SU-DHL-6 (cell line): ENCODE measurements at regions not wholly inside any gene's neighbourhood (a gene's known extent, or its start where the extent isn't known, plus 50 kb on each side); places are given as distances from the start of the nearest gene placed in this dataset.

Experiments used
- H2AFZ ChIP-seq: fragments of 200-600 bp; sonication (generic); 2 replicates; pipeline ENCODE4 v1.6.1; 2014; ENCODE audit warnings: low read depth, mild to moderate bottlenecking, moderate library complexity, mixed read lengths, antibody characterized with exemption, low read length; ENCODE audit not compliant: severe bottlenecking
- H3F3A ChIP-seq: fragments of 200-600 bp; shearing (Covaris generic); 2 replicates; pipeline ENCODE4 v1.6.0; 2016; ENCODE audit warnings: antibody characterized with exemption, mild to moderate bottlenecking; ENCODE audit not compliant: insufficient read depth
- H3K27ac ChIP-seq: fragments of 200-600 bp; sonication (generic); 2 replicates; pipeline ENCODE4 v1.5.1; 2016; ENCODE audit warnings: low read depth, mild to moderate bottlenecking, low read length, moderate library complexity, mixed read lengths
- H3K27me3 ChIP-seq: fragments of 200-600 bp; sonication (generic), shearing (Covaris generic); 2 replicates; pipeline ENCODE4 v1.6.0; 2014; ENCODE audit warnings: mild to moderate bottlenecking, low read length
- H3K36me3 ChIP-seq: fragments of 200-600 bp; sonication (generic); 2 replicates; pipeline ENCODE4 v1.6.1; 2014; ENCODE audit warnings: mild to moderate bottlenecking, low read length, mixed read lengths
- H3K4me2 ChIP-seq: fragments of 300-600, 200-600 bp; shearing (Covaris generic), sonication (generic); 2 replicates; pipeline ENCODE4 v1.6.0; 2014; ENCODE audit warnings: low read length, low read depth, mild to moderate bottlenecking; ENCODE audit not compliant: poor library complexity, severe bottlenecking
- H3K4me3 ChIP-seq: fragments of 200-600 bp; sonication (generic); 2 replicates; pipeline ENCODE4 v1.5.1; 2014; ENCODE audit warnings: antibody characterized with exemption, low read length, mild to moderate bottlenecking, mixed read lengths; ENCODE audit not compliant: insufficient read depth, poor library complexity, severe bottlenecking
- H3K79me2 ChIP-seq: fragments of 200-600 bp; sonication (generic); 2 replicates; pipeline ENCODE4 v1.6.1; 2014; ENCODE audit warnings: mild to moderate bottlenecking, low read length, moderate library complexity; ENCODE audit not compliant: insufficient read depth
- H3K9ac ChIP-seq: fragments of 200-600 bp; sonication (generic); 2 replicates; pipeline ENCODE4 v1.7.0; 2014; ENCODE audit warnings: mild to moderate bottlenecking, low read length
- H3K9me2 ChIP-seq: fragments of 200-600 bp; sonication (generic); replicated peaks from 2 replicates; pipeline ENCODE4 v1.6.1; 2014; ENCODE audit warnings: low read length; ENCODE audit not compliant: insufficient read depth
- H3K9me3 ChIP-seq: fragments of 200-600 bp; sonication (generic); 2 replicates; pipeline ENCODE4 v1.6.1; 2014; ENCODE audit warnings: low read length, mixed read lengths; ENCODE audit not compliant: insufficient read depth
- H4K20me1 ChIP-seq: fragments of 200-600 bp; sonication (generic); 2 replicates; pipeline ENCODE4 v1.6.1; 2014; ENCODE audit warnings: low read depth, mild to moderate bottlenecking, antibody characterized with exemption, low read length, moderate library complexity, mixed read lengths
- CTCF ChIP-seq: fragments of 200-600 bp; sonication (generic); IDR thresholded peaks from one replicate; pipeline ENCODE4 v1.5.1; 2017; ENCODE audit warnings: antibody characterized with exemption, mild to moderate bottlenecking, low read length, moderate library complexity; ENCODE audit not compliant: insufficient read depth, poor library complexity, severe bottlenecking
- EZH2phosphoT487 ChIP-seq: fragments of 200-600 bp; sonication (generic), shearing (Covaris generic); conservative IDR thresholded peaks from 2 replicates; pipeline ENCODE4 v1.6.1; 2018; ENCODE audit warnings: mild to moderate bottlenecking, antibody characterized with exemption, low read length, moderate library complexity, mixed read lengths

GRCh38 chr5:17819783-17820182 is 185.5 kb downstream of the TAF11L14 start:
- H3K4me3 ChIP-seq: no peak overlapping the region
- H3K27ac ChIP-seq: no peak overlapping the region
- no peaks in the 10 kb centered on the region for H3K9me3 ChIP-seq
- no peaks in the 10 kb centered on the region for H3F3A ChIP-seq
- no peaks in the 10 kb centered on the region for H4K20me1 ChIP-seq
- no peaks in the 10 kb centered on the region for H3K27me3 ChIP-seq
- TF ChIP-seq EZH2phosphoT487 (no peak), CTCF (no peak)
- H3K36me3 ChIP-seq: no peaks in the 10 kb centered on the region
- no peaks in the 10 kb centered on the region for H3K79me2 ChIP-seq
- no peaks in the 10 kb centered on the region for H3K9me2 ChIP-seq
- H3K9ac ChIP-seq: no peak overlapping the region
- no peak overlapping the region for H3K4me2 ChIP-seq
- no peak overlapping the region for H2AFZ ChIP-seq

- no peaks in the 10 kb centered on the region for H3K36me3 ChIP-seq
- H3K27ac ChIP-seq: no peak overlapping the region
- H4K20me1 ChIP-seq: no peaks in the 10 kb centered on the region
- no peak overlapping the region for H3K4me2 ChIP-seq
- no peaks in the 10 kb centered on the region for H3K27me3 ChIP-seq
- no peak overlapping the region for H3K9ac ChIP-seq
- H3K9me2 ChIP-seq: no peaks in the 10 kb centered on the region
- no peak overlapping the region for H2AFZ ChIP-seq
- no peaks in the 10 kb centered on the region for H3K9me3 ChIP-seq
- H3K79me2 ChIP-seq: no peaks in the 10 kb centered on the region
- H3F3A ChIP-seq: no peaks in the 10 kb centered on the region
- H3K4me3 ChIP-seq: no peak overlapping the region
- no peak for TF ChIP-seq EZH2phosphoT487
- TF ChIP-seq CTCF: no peak
Observed at GRCh38 chr5:17828681-17829080, 194.4 kb downstream of the TAF11L14 start.

- no peak for TF ChIP-seq EZH2phosphoT487
- no peak for TF ChIP-seq CTCF
- no peaks in the 10 kb centered on the region for H3K9me2 ChIP-seq
- H4K20me1 ChIP-seq: no peaks in the 10 kb centered on the region
- no peaks in the 10 kb centered on the region for H3K27me3 ChIP-seq
- H3K9me3 ChIP-seq: no peaks in the 10 kb centered on the region
- no peak overlapping the region for H2AFZ ChIP-seq
- H3K27ac ChIP-seq: no peak overlapping the region
- no peak overlapping the region for H3K9ac ChIP-seq
- no peaks in the 10 kb centered on the region for H3K36me3 ChIP-seq
- no peak overlapping the region for H3K4me2 ChIP-seq
- no peaks in the 10 kb centered on the region for H3F3A ChIP-seq
- no peaks in the 10 kb centered on the region for H3K79me2 ChIP-seq
- H3K4me3 ChIP-seq: no peak overlapping the region
Observed at GRCh38 chr5:17829456-17829855, 195.2 kb downstream of the TAF11L14 start.

GRCh38 chr5:17831279-17831678 is 197.0 kb downstream of the TAF11L14 start:
- no peak overlapping the region for H2AFZ ChIP-seq
- no peaks in the 10 kb centered on the region for H3K9me2 ChIP-seq
- H3K27ac ChIP-seq: no peak overlapping the region
- no peaks in the 10 kb centered on the region for H3F3A ChIP-seq
- no peaks in the 10 kb centered on the region for H3K9me3 ChIP-seq
- no peaks in the 10 kb centered on the region for H3K36me3 ChIP-seq
- no peaks in the 10 kb centered on the region for H3K79me2 ChIP-seq
- no peak overlapping the region for H3K9ac ChIP-seq
- H4K20me1 ChIP-seq: no peaks in the 10 kb centered on the region
- H3K4me2 ChIP-seq: no peak overlapping the region
- no peak overlapping the region for H3K4me3 ChIP-seq
- no peaks in the 10 kb centered on the region for H3K27me3 ChIP-seq
- TF ChIP-seq EZH2phosphoT487 (no peak), CTCF (no peak)
